DMS79 treated with DMSO at 0.1 percent for 48 hours (cell line): ENCODE measurements at regions not wholly inside any gene's neighbourhood (a gene's known extent, or its start where the extent isn't known, plus 50 kb on each side); places are given as distances from the start of the nearest gene placed in this dataset.

ENCODE experiments used
- DNase-seq: peaks from one replicate; lab custom pipeline; 2025; lab: John Stamatoyannopoulos, UW

- no peak for DNase-seq
Measured at GRCh38 chr16:55271945-55272513, 52.0 kb upstream of the IRX6 start.

GRCh38 chr16:55272744-55273143 lies 51.3 kb upstream of the IRX6 start:
- DNase-seq, result no peak

- DNase-seq, result no peak
Measured at GRCh38 chr16:55273356-55273755, 50.6 kb upstream of the IRX6 start.

GRCh38 chr16:55273959-55274358 lies 50.0 kb upstream of the IRX6 start:
- no peak for DNase-seq
